ENCODE measurements at regions not wholly inside any gene's neighbourhood (a gene's known extent, or its start where the extent isn't known, plus 50 kb on each side); places are given as distances from the start of the nearest gene placed in this dataset.

DNA sequence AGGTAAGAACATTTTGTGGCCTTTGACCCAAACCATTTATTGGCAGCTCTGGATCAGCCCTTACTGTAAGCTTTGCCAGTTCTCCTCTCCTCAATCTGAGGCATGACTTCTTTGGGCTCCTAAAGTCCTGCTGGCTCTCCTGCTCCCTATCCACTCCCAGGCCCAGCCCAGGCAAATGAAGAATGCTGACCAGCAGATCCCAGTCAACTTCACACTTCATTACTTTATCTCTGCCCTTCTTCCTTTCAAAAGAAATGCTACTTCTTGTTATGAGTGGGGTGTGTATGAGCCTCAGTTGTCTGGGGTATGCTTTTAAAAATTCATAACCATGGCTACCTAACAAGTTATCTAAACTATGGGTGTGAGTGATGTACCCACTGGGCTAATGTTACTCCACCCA lies 479.6 kb downstream of the ACTL7B start:
- TF ChIP-seq CTCF (IDR thresholded peaks at IDR 0.05; ENCODE audit: insufficient read depth, low read length, severe bottlenecking) = no peak
- FAIRE-seq = no peak

DNA sequence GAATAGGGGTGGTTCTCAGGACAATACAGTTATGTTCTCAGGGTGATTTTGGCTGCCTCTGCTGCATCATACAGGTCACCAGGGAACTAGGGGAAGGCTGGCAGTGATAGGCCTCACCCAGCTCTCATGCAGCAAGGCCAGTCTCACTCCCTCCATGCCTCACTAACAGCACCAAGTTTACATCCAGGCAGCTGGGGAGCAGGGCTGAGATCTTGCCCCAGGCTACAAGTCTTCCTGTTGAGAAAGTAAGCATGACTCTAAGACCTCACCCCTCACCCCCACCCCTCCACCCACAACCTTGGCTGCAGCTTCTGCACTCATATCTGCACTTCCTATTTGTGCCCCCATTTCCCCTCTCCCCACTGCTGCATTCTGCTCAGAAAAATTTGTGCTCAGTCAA lies 481.2 kb downstream of the ACTL7B start:
- peak; percentile 73 for DNase-seq (ENCODE audit: low read depth)
- no peak for FAIRE-seq

More for the DNA sequence above, 479.6 kb downstream of the ACTL7B start:
- Histone ChIP-seq H3K27me3 (ENCODE audit: control insufficient read depth, insufficient read depth, low read length) (no peaks in the 10 kb centered on the region), H3K36me3 (ENCODE audit: control insufficient read depth, insufficient read depth, low read length) (no peaks in the 10 kb centered on the region), H3K4me3 (ENCODE audit: low read depth, low read length) (no peak overlapping the region)
- DNase-seq (ENCODE audit: low read depth) = no peak

DNA sequence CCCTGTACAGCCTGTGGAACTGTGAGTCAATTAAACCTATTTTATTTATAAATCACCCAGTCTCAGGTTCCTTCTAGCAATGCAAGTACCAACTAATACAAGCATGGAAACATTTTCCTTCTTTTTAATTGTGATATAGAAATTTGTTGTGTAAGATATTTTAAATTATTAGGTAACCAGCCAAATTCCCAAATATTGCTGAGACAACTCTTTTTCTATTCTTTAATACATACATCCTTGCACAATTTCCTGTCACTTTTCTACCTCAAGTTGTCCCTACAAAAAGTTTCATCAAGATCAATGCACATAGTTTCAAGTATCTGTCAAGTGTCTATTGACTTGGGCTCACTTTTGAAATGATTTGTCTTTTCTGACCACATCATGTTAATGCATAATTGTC lies 488.6 kb downstream of the ACTL7B start:
- no peak for TF ChIP-seq CTCF (IDR thresholded peaks at IDR 0.05; ENCODE audit: insufficient read depth, low read length, severe bottlenecking)
- DNase-seq (ENCODE audit: low read depth) (no peak), FAIRE-seq (no peak)
- no peak overlapping the region for H3K4me3 ChIP-seq (ENCODE audit: low read depth, low read length)
- H3K27me3 ChIP-seq (ENCODE audit: control insufficient read depth, insufficient read depth, low read length) = no peaks in the 10 kb centered on the region
- no peaks in the 10 kb centered on the region for H3K36me3 ChIP-seq (ENCODE audit: control insufficient read depth, insufficient read depth, low read length)

More for the DNA sequence above, 481.2 kb downstream of the ACTL7B start:
- Histone ChIP-seq H3K27me3 (ENCODE audit: control insufficient read depth, insufficient read depth, low read length) (no peaks in the 10 kb centered on the region), H3K36me3 (ENCODE audit: control insufficient read depth, insufficient read depth, low read length) (no peaks in the 10 kb centered on the region), H3K4me3 (ENCODE audit: low read depth, low read length) (no peak overlapping the region)
- no peak for TF ChIP-seq CTCF (IDR thresholded peaks at IDR 0.05; ENCODE audit: insufficient read depth, low read length, severe bottlenecking)

DNA sequence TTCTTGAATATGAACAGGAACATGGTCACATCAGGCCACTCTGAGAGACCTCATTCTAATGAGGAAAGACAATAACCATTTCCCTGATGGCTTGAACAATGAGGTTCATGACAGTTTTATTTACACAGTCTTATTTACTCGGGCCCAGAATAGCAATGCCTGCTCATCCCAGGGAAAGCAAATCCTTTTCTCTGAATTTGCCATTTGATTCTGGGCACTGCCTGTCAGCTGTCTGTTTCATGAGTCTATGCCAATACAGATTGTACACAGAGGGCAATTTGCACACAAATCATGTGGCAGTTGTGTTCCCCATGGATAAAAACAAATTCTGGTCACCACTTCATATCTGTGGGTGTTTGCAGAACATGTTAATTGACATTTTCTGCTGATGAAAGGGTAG lies 492.5 kb downstream of the ACTL7B start:
- H3K27me3 ChIP-seq (ENCODE audit: control insufficient read depth, insufficient read depth, low read length) = no peaks in the 10 kb centered on the region
- DNase-seq (ENCODE audit: low read depth) (no peak), FAIRE-seq (no peak)
- H3K4me3 ChIP-seq (ENCODE audit: low read depth, low read length) = no peak overlapping the region
- H3K36me3 ChIP-seq (ENCODE audit: control insufficient read depth, insufficient read depth, low read length) = no peaks in the 10 kb centered on the region
- no peak for TF ChIP-seq CTCF (IDR thresholded peaks at IDR 0.05; ENCODE audit: insufficient read depth, low read length, severe bottlenecking)

DNA sequence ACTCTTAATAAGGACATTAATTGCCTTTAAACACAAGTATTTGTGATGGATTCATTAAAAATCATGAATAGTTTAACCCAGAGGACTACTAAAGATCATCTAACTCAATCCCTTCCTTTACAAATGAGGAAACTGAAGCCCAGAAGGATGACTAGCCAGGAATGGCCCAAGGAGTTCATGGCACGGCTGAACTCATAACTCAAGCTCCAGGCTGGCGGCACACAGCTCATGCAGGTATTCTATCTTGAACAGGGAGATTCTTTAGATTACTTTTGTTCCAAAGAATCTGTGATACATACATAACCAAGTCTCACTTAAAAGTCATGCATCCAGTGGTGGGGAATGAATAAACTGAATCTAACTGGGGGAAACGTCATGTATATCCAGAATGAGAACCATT lies 495.5 kb downstream of the ACTL7B start:
- no peak for TF ChIP-seq CTCF (IDR thresholded peaks at IDR 0.05; ENCODE audit: insufficient read depth, low read length, severe bottlenecking)
- H3K27me3 ChIP-seq (ENCODE audit: control insufficient read depth, insufficient read depth, low read length) = no peaks in the 10 kb centered on the region
- FAIRE-seq = no peak
- no peaks in the 10 kb centered on the region for H3K36me3 ChIP-seq (ENCODE audit: control insufficient read depth, insufficient read depth, low read length)
- H3K4me3 ChIP-seq (ENCODE audit: low read depth, low read length) = no peak overlapping the region
- no peak for DNase-seq (ENCODE audit: low read depth)

GRCh38 chr9:108356806-108357205 lies 499.0 kb downstream of the ACTL7B start:
- FAIRE-seq (no peak), DNase-seq (ENCODE audit: low read depth) (no peak)
- TF ChIP-seq CTCF (IDR thresholded peaks at IDR 0.05; ENCODE audit: insufficient read depth, low read length, severe bottlenecking) = no peak

More at GRCh38 chr9:108356806-108357205, 499.0 kb downstream of the ACTL7B start:
- Histone ChIP-seq H3K36me3 (ENCODE audit: control insufficient read depth, insufficient read depth, low read length) (no peaks in the 10 kb centered on the region), H3K4me3 (ENCODE audit: low read depth, low read length) (no peak overlapping the region), H3K27me3 (ENCODE audit: control insufficient read depth, insufficient read depth, low read length) (no peaks in the 10 kb centered on the region)

Data from bronchial epithelial cell (primary cell).